HepG2 (cell line): ENCODE measurements at regions not wholly inside any gene's neighbourhood (a gene's known extent, or its start where the extent isn't known, plus 50 kb on each side); places are given as distances from the start of the nearest gene placed in this dataset.

Source experiments
- ATAC-seq: fragments of 200-7000 bp; cut with Tn5 transposase; 3 replicates; pipeline ENCODE4 v1.9.1; 2020; ENCODE audit warnings: mild to moderate bottlenecking, moderate library complexity
- BruUV-seq: library from RNA; stranded (reverse); fragments of 400-500 nt; replicated peaks from 2 replicates; lab custom pipeline; 2021; lab: Mats Ljungman, UMichigan
- CTCF ChIA-PET: fragments of 300-600 bp; formaldehyde crosslinking; extraction: SDS; loops from one replicate; lab custom pipeline; 2021; ENCODE audit warnings: low total read pairs, inconsistent platforms, low intra/inter-chr PET ratio; lab: Yijun Ruan, JAX
- POLR2A ChIA-PET: fragments of 350-600 bp; sonication (Branson Sonifier 250); formaldehyde crosslinking; loops from one replicate; lab custom pipeline; 2020; ENCODE audit warnings: antibody characterized with exemption, inconsistent platforms; lab: Yijun Ruan, JAX
- DNase-seq: peaks from one replicate; pipeline ENCODE4 v3.0.0-alpha.2; 2015; ENCODE audit warnings: low spot score
- FAIRE-seq: peaks from 3 replicates; lab custom pipeline; 2011; peaks lifted over from hg19 to GRCh38; lab: Jason Lieb, UNC
- H2AFZ ChIP-seq: one replicate; pipeline ENCODE4 v1.6.1; 2011; ENCODE audit warnings: low read length, inconsistent platforms
- H3K27ac ChIP-seq: fragments of 300-600 bp; 3 replicates; pipeline ENCODE4 v1.8.0; 2011; ENCODE audit warnings: mixed run types, mild to moderate bottlenecking, mixed read lengths, low read length, inconsistent platforms; ENCODE audit not compliant: insufficient read depth; ENCODE audit errors: extremely low read length
- H3K27me3 ChIP-seq, 2 experiments: fragments of 200-600 bp in 1 of 2; 2 replicates in 1 of 2; 3 replicates in 1 of 2; pipeline versions ENCODE4 v1.6.0 to v1.8.0; 2011; ENCODE audit warnings: low read length in 2 of 2, mild to moderate bottlenecking in 2 of 2, moderate library complexity in 2 of 2, inconsistent platforms in 1 of 2; ENCODE audit not compliant: insufficient read depth in 2 of 2, control insufficient read depth in 1 of 2
- H3K36me3 ChIP-seq, 2 experiments: fragments of 200-600 bp in 1 of 2; replicated peaks in 1 of 2; 2 replicates in 1 of 2; 3 replicates in 1 of 2; pipeline versions ENCODE4 v1.5.1 to v1.8.0; 2011; ENCODE audit warnings: low read length in 2 of 2, inconsistent platforms in 1 of 2; ENCODE audit not compliant: insufficient read depth in 2 of 2, control insufficient read depth in 1 of 2
- H3K4me1 ChIP-seq: 2 replicates; pipeline ENCODE4 v1.5.1; 2012; ENCODE audit warnings: low read length, inconsistent platforms; ENCODE audit not compliant: insufficient read depth
- H3K4me2 ChIP-seq: 2 replicates; pipeline ENCODE4 v1.6.0; 2011; ENCODE audit warnings: low read depth, low read length, inconsistent platforms
- H3K4me3 ChIP-seq, 3 experiments: fragments of 200-600 bp in 1 of 3; sonication (generic), shearing (Covaris generic) in 1 of 3; replicated peaks in 1 of 3; 2 replicates each; pipeline ENCODE4 v1.5.1; 2011 to 2016; ENCODE audit warnings: low read length in 3 of 3, inconsistent platforms in 2 of 3, low read depth in 2 of 3, mild to moderate bottlenecking in 2 of 3, control low read depth in 1 of 3, mixed read lengths in 1 of 3; ENCODE audit not compliant: insufficient read depth in 1 of 3
- H3K79me2 ChIP-seq: one replicate; pipeline ENCODE4 v1.6.1; 2011; ENCODE audit warnings: low read length, inconsistent platforms; ENCODE audit not compliant: insufficient read depth
- H3K9ac ChIP-seq: 2 replicates; pipeline ENCODE4 v1.6.0; 2011; ENCODE audit warnings: mild to moderate bottlenecking, low read depth, low read length, inconsistent platforms; ENCODE audit not compliant: insufficient read depth
- H3K9me3 ChIP-seq: 2 replicates; pipeline ENCODE4 v1.5.1; 2012; ENCODE audit warnings: mild to moderate bottlenecking, low read length
- H4K20me1 ChIP-seq: 2 replicates; pipeline ENCODE4 v1.6.0; 2011; ENCODE audit warnings: inconsistent platforms, mild to moderate bottlenecking, low read length, moderate library complexity; ENCODE audit not compliant: insufficient read depth
- BRD4 ChIP-seq: sonication (generic); formaldehyde crosslinking; IDR thresholded peaks from 2 replicates; pipeline ENCODE4 v1.4.0; 2020; ENCODE audit warnings: missing genetic modification reagents
- FOXM1 ChIP-seq: sonication (generic); formaldehyde crosslinking; IDR thresholded peaks from 2 replicates; pipeline ENCODE4 v1.5.0; 2020; ENCODE audit warnings: missing genetic modification reagents
- GATAD1 ChIP-seq: IDR thresholded peaks from 2 replicates; pipeline ENCODE4 v1.6.1; 2016; ENCODE audit warnings: missing genetic modification reagents, missing compliant biosample characterization
- HNRNPK ChIP-seq: fragments of 200-400 bp; formaldehyde crosslinking; IDR thresholded peaks from 2 replicates; pipeline ENCODE4 v1.6.1; 2018; ENCODE audit warnings: low read length, low read depth, moderate library complexity, mild to moderate bottlenecking; ENCODE audit not compliant: poor library complexity, severe bottlenecking
- KAT7 ChIP-seq: IDR thresholded peaks from 2 replicates; pipeline ENCODE4 v1.6.1; 2018; ENCODE audit warnings: borderline replicate concordance, missing compliant biosample characterization
- KDM2A ChIP-seq: sonication (generic); formaldehyde crosslinking; IDR thresholded peaks from 2 replicates; pipeline ENCODE4 v1.4.0; 2020; ENCODE audit warnings: low read depth, missing genetic modification reagents, borderline replicate concordance
- KLF16 ChIP-seq, 2 experiments: sonication (generic) in 1 of 2; formaldehyde crosslinking in 1 of 2; IDR thresholded peaks; 2 replicates each; pipeline versions ENCODE4 v1.6.1 to v1.8.0; 2016 to 2023; ENCODE audit warnings: missing genetic modification reagents in 2 of 2, missing compliant biosample characterization in 1 of 2
- MBNL3 ChIP-seq: fragments of 250-450 bp; sonication (Bioruptor Pico); conservative IDR thresholded peaks from 2 replicates; pipeline ENCODE4 v1.8.0; 2022; ENCODE audit warnings: mild to moderate bottlenecking, inconsistent platforms
- SNAPC5 ChIP-seq: sonication (generic); formaldehyde crosslinking; IDR thresholded peaks from 2 replicates; pipeline ENCODE4 v1.8.1; 2023; ENCODE audit warnings: mild to moderate bottlenecking, missing genetic modification reagents, borderline replicate concordance
- SP1 ChIP-seq, 2 experiments: fragments of 450-650 bp in 1 of 2; sonication (generic) in 1 of 2; formaldehyde crosslinking in 1 of 2; IDR thresholded peaks; 2 replicates each; pipeline versions ENCODE4 v1.4.0 to v1.6.1; 2016 to 2020; ENCODE audit warnings: missing genetic modification reagents in 1 of 2
- ZBED4 ChIP-seq: sonication (generic); formaldehyde crosslinking; IDR thresholded peaks from 2 replicates; pipeline ENCODE4 v1.4.0; 2020; ENCODE audit warnings: missing genetic modification reagents, borderline replicate concordance
- ZBTB42 ChIP-seq: sonication (generic); formaldehyde crosslinking; IDR thresholded peaks from 2 replicates; pipeline ENCODE4 v1.5.0; 2020; ENCODE audit warnings: mild to moderate bottlenecking, missing genetic modification reagents
- ZNF207 ChIP-seq: fragments of 450-650 bp; IDR thresholded peaks from 2 replicates; pipeline ENCODE4 v1.6.1; 2016; ENCODE audit warnings: antibody characterized with exemption, borderline replicate concordance
- ZNF274 ChIP-seq: sonication (generic); formaldehyde crosslinking; IDR thresholded peaks from 2 replicates; pipeline ENCODE4 v1.5.1; 2020; ENCODE audit warnings: mild to moderate bottlenecking, missing genetic modification reagents
- ZNF550 ChIP-seq: sonication (generic); formaldehyde crosslinking; IDR thresholded peaks from 2 replicates; pipeline ENCODE4 v1.4.0; 2020; ENCODE audit warnings: mild to moderate bottlenecking, missing genetic modification reagents, borderline replicate concordance
- ZNF660 ChIP-seq: sonication (generic); formaldehyde crosslinking; IDR thresholded peaks from 2 replicates; pipeline ENCODE4 v1.5.1; 2020; ENCODE audit warnings: mild to moderate bottlenecking, low read depth, missing genetic modification reagents, borderline replicate concordance
- ZNF709 ChIP-seq: sonication (generic); formaldehyde crosslinking; IDR thresholded peaks from 2 replicates; pipeline ENCODE4 v1.5.0; 2020; ENCODE audit warnings: mild to moderate bottlenecking, missing genetic modification reagents
- ZSCAN9 ChIP-seq: IDR thresholded peaks from 2 replicates; pipeline ENCODE4 v1.6.1; 2016; ENCODE audit warnings: borderline replicate concordance
- WGBS: methylation state at CpG from one replicate; pipeline ENCODE4 v1.1.6; 2017; ENCODE audit warnings: low lambda C conversion rate; 5-methylcytosine and 5-hydroxymethylcytosine counted together
- in situ Hi-C: cut with HindIII; loops from 2 replicates; pipeline ENCODE4 v1.10.0; 2017; ENCODE audit warnings: low pct_unique_long_range_greater_than_20kb; ENCODE audit not compliant: extremely low pct_ligation_motif_present
- intact Hi-C: fragments of 100-400 bp; cut with micrococcal nuclease; formaldehyde crosslinking; loops from one replicate; pipeline ENCODE4 v1.10.0; 2022; ENCODE audit not compliant: unreplicated experiment
- TF ChIP-seq, protein P1 (sequence below): sonication (generic); formaldehyde crosslinking; IDR thresholded peaks from 2 replicates; pipeline ENCODE4 v1.5.1; 2020; ENCODE audit warnings: missing genetic modification reagents, mild to moderate bottlenecking, borderline replicate concordance

DNA sequence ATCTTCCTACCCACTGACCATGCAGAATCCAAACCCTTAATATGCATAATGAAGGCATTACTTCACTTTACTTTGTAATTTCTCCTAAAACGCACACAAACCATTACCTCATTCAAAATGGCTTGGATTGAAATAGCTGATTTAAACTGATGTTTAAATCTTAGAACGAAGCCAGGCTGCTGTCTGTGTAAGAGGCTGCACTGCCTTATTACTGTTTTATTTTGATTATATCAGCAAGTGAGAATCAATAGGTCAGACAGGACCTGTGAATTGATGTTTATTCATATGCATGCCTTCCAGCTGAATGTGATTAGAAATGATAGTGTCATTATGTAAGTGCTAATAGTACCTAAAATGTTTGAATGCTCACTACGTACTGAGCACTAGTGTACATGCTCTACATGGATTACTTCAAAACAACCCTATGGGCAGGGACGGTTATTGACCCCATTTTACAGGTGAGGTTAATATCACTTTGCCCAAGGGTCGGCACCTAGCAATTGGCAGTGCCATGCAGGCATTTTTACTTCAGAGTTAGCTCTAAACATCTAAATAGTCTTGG, 314.2 kb upstream of the CBLB start:
- H3K4me2 ChIP-seq = no peak overlapping the region
- FAIRE-seq = no peak
- no peaks in the 10 kb centered on the region for H4K20me1 ChIP-seq
- POLR2A ChIA-PET = no interaction called here
- no peaks in the 10 kb centered on the region for H3K27me3 ChIP-seq
- in situ Hi-C loops = no loop called here
- H2AFZ ChIP-seq = no peak overlapping the region
- no peaks in the 10 kb centered on the region for H3K4me1 ChIP-seq
- H3K4me3 ChIP-seq = no peak overlapping the region
- intact Hi-C loops = no loop called here
- no peak overlapping the region for H3K9ac ChIP-seq
- WGBS = 0% methylated on average over 3 of the region's 5 CpGs
- no peak for TF ChIP-seq KAT7
- TF ChIP-seq BRD4 (CRISPR knock-in tag) = no peak
- TF ChIP-seq HNRNPK = no peak
- no peak for TF ChIP-seq KLF16 (CRISPR knock-in tag; IDR thresholded peaks at IDR 0.05)
- TF ChIP-seq SP1 (IDR thresholded peaks at IDR 0.05) = no peak
- TF ChIP-seq SP1 (CRISPR knock-in tag; IDR thresholded peaks at IDR 0.05) = no peak
- no peak for TF ChIP-seq ZNF207
- no peak for TF ChIP-seq ZNF709 (CRISPR knock-in tag)
- no peak for TF ChIP-seq KDM2A (CRISPR knock-in tag)
- no peak for TF ChIP-seq ZSCAN9 (CRISPR knock-in tag)
- no peak for TF ChIP-seq SNAPC5 (CRISPR knock-in tag)
- TF ChIP-seq MBNL3 (CRISPR knock-in tag) = no peak
- no peak for TF ChIP-seq ZNF550 (CRISPR knock-in tag)
- TF ChIP-seq ZNF274 = no peak
- TF ChIP-seq ZBED4 = no peak
- no peak for TF ChIP-seq FOXM1
- TF ChIP-seq ZBTB42 (CRISPR knock-in tag) = no peak
- TF ChIP-seq ZNF660 (CRISPR knock-in tag) = no peak
- TF ChIP-seq, protein P1, sequence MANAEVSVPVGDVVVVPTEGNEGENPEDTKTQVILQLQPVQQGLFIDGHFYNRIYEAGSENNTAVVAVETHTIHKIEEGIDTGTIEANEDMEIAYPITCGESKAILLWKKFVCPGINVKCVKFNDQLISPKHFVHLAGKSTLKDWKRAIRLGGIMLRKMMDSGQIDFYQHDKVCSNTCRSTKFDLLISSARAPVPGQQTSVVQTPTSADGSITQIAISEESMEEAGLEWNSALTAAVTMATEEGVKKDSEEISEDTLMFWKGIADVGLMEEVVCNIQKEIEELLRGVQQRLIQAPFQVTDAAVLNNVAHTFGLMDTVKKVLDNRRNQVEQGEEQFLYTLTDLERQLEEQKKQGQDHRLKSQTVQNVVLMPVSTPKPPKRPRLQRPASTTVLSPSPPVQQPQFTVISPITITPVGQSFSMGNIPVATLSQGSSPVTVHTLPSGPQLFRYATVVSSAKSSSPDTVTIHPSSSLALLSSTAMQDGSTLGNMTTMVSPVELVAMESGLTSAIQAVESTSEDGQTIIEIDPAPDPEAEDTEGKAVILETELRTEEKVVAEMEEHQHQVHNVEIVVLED (CRISPR knock-in tag) = no peak
- no peak for TF ChIP-seq GATAD1
- ATAC-seq = no peak
- BruUV-seq = no TSS peak
- CTCF ChIA-PET = no interaction called here
- H3K79me2 ChIP-seq = no peaks in the 10 kb centered on the region
- H3K9me3 ChIP-seq = no peaks in the 10 kb centered on the region
- H3K27ac ChIP-seq = no peak overlapping the region
- no peak for DNase-seq
- H3K36me3 ChIP-seq = no peaks in the 10 kb centered on the region
